HG03175 (cell line): ENCODE measurements at regions not wholly inside any gene's neighbourhood (a gene's known extent, or its start where the extent isn't known, plus 50 kb on each side); places are given as distances from the start of the nearest gene placed in this dataset.
"Not testable (repeated sequence)": the region's sequence is repeated elsewhere in the genome, so short reads cannot be mapped to it uniquely, and the experiment has no call there.

Experiments
- ATAC-seq: cut with Tn5 transposase; IDR thresholded peaks from one replicate; pipeline ENCODE4 v1.9.1; 2021; ENCODE audit warnings: mild to moderate bottlenecking, moderate library complexity; ENCODE audit not compliant: unreplicated experiment

- peak; percentile 12 for ATAC-seq
Measured at GRCh38 chr10:23742807-23743206, 303.9 kb downstream of the OTUD1 start.

GRCh38 chr10:23754179-23754578 is 315.3 kb downstream of the OTUD1 start:
- no peak for ATAC-seq

- ATAC-seq: no peak
Measured at GRCh38 chr10:23754941-23755340, 316.1 kb downstream of the OTUD1 start.

- ATAC-seq: no peak
Measured at GRCh38 chr10:23755556-23755955, 316.7 kb downstream of the OTUD1 start.

- no peak for ATAC-seq
Measured at GRCh38 chr10:23768281-23768680, 329.4 kb downstream of the OTUD1 start.

- no peak for ATAC-seq
Measured at GRCh38 chr10:23777153-23777552, 338.3 kb downstream of the OTUD1 start.

GRCh38 chr10:23779301-23779700 is 340.4 kb downstream of the OTUD1 start:
- ATAC-seq: no peak

- no peak for ATAC-seq
Measured at GRCh38 chr10:23780331-23780730, 341.5 kb downstream of the OTUD1 start.

- no peak for ATAC-seq
Measured at GRCh38 chr10:23786594-23786993, 347.7 kb downstream of the OTUD1 start.

- ATAC-seq: no peak
Measured at GRCh38 chr10:23793577-23793976, 354.7 kb downstream of the OTUD1 start.

- not testable (repeated sequence) for ATAC-seq
Measured at GRCh38 chr10:23797452-23797851, 358.6 kb downstream of the OTUD1 start.

- no peak for ATAC-seq
Measured at GRCh38 chr10:23804125-23804524, 365.2 kb downstream of the OTUD1 start.

- ATAC-seq: no peak
Measured at GRCh38 chr10:23813687-23814086, 374.8 kb downstream of the OTUD1 start.

- ATAC-seq: no peak
Measured at GRCh38 chr10:23818484-23818883, 379.6 kb downstream of the OTUD1 start.

GRCh38 chr10:23820792-23821191 is 381.9 kb downstream of the OTUD1 start:
- no peak for ATAC-seq

GRCh38 chr10:23824822-23825221 is 384.1 kb upstream of the KIAA1217 start:
- no peak for ATAC-seq

GRCh38 chr10:23826421-23826820 is 382.5 kb upstream of the KIAA1217 start:
- no peak for ATAC-seq

GRCh38 chr10:23829556-23829955 is 379.4 kb upstream of the KIAA1217 start:
- ATAC-seq: no peak

GRCh38 chr10:23834091-23834490 is 374.8 kb upstream of the KIAA1217 start:
- no peak for ATAC-seq

GRCh38 chr10:23850631-23851030 is 358.3 kb upstream of the KIAA1217 start:
- no peak for ATAC-seq

- no peak for ATAC-seq
Measured at GRCh38 chr10:23859598-23859997, 349.3 kb upstream of the KIAA1217 start.

GRCh38 chr10:23864631-23865147 is 344.2 kb upstream of the KIAA1217 start:
- ATAC-seq: no peak

- ATAC-seq: not testable (repeated sequence)
Measured at GRCh38 chr10:23866985-23867384, 342.0 kb upstream of the KIAA1217 start.
